HG03432 (cell line): ENCODE measurements at regions not wholly inside any gene's neighbourhood (a gene's known extent, or its start where the extent isn't known, plus 50 kb on each side); places are given as distances from the start of the nearest gene placed in this dataset.
"Not testable (repeated sequence)": the region's sequence is repeated elsewhere in the genome, so short reads cannot be mapped to it uniquely, and the experiment has no call there.

ENCODE experiments used
- ATAC-seq: cut with Tn5 transposase; IDR thresholded peaks from one replicate; pipeline ENCODE4 v1.9.1; 2021; ENCODE audit warnings: mild to moderate bottlenecking, moderate library complexity; ENCODE audit not compliant: unreplicated experiment

DNA sequence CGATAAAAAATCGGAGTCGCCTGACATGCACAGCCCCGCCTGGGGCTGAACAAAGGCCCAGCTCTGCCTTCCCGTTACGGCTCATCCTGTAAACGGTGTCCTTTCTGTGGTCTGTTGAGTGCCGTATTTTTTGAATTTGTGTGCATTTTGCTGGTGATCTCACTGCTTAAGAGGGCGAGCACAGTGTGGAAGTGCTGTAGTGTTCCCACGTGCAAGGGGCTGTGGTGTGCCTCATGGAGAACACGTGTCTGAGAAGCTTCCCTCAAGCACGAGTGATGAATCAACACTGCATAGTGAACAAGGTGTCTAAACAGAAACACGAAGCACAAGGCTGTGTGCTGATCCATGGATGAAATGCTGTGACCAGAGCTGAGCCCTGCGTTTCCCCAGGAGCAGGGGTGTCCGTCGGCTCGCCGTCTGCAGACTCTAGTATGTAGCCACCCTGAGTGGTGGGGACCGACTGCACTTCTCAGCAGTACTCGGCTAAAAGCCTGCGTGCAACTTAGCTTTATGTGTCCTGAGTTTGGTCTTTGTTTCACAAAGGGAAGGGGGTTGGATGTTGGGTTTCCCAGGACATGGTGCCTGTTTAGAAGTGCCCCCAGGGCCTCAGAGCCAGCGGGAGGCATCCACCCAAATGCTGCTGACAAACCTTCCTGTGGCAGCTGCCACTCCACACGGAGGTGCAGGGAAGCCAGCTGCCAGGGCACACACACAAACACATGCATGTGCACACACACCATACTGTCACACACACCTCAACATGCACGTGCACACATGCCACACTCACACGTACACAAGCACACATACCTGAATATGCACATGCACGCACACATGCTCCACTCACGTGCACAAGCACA is 77.2 kb upstream of the IRX4 start:
- ATAC-seq: no peak

DNA sequence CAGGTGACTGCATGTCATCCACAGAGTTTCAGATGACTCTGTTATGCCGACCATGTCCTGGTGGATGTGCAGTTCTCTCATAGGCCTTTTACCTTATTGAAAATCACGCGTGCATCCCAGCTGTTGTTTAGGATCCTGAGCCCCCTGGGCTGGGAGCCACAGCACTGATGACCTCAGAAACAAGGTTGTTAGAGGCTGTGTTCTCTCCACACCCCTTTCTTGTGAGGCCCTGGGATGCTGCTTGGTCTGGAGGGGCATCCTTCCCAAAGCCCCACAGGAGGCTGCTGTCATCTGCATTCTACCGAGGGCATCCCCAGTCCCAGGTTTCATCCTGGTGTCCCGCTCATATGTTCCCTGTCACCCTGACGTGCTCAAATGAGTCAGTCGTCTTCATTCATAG is 76.5 kb upstream of the IRX4 start:
- ATAC-seq: no peak

GRCh38 chr5:1958211-1959010 is 75.7 kb upstream of the IRX4 start:
- ATAC-seq: no peak

- no peak for ATAC-seq
These were observed 72.9 kb upstream of the IRX4 start for GRCh38 chr5:1955586-1955985.

- not testable (repeated sequence) for ATAC-seq
These were observed 71.0 kb upstream of the IRX4 start for GRCh38 chr5:1953710-1954109.

DNA sequence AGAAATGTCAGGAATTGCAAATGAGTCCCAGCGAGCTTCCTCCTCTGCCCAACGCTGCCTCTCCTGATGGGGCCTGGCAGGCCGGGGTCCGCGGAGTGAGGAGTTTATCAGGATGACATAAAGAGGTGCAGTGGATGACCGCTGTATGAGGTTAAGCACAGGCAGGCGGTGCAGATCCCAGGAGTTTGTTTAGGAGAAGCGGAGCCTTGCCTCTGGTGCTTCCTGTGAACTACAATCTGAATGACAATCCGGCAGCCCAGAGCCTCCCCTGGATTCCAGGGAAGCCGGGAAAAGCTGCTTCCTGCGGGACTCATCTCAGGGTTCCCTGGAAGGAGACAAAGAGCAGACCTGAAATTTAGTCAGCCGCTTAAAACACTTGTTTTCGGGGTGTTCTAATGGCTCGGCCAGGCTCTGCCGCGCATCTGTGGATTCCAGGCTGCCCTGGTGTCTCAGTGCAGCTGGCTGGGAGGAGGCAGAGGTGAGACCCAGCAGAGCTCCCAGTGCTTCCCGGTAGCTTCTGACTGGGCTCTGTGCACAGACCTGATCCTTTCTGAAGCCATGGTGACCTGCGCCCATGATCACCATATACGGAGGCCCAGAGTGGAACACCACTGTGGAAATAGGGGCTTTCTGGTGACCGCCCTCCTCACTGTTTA is 69.8 kb upstream of the IRX4 start:
- ATAC-seq: no peak

DNA sequence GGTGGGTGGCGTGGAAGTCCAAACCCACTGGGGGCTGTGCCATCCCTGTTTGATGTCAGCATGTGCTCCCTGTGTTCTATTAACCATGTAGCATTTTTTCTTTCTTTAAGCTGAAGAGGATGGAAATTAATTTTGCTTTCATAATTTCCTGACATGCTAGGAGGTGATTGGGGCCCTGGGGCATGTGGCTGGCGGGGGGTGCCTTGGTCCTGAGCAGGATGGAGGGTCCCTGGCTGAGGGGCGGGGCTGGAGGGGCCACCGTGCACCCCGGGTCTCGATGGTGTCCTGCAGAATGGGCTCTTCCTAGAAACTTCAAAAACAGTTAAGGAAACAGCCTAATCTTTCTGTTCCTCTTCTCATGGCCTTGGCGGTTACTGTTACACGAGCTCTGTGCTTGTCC is 69.3 kb upstream of the IRX4 start:
- no peak for ATAC-seq

- ATAC-seq: no peak
These were observed 68.6 kb upstream of the IRX4 start for GRCh38 chr5:1951165-1951816.

GRCh38 chr5:1950708-1951103 is 68.0 kb upstream of the IRX4 start:
- no peak for ATAC-seq

GRCh38 chr5:1950096-1950707 is 67.5 kb upstream of the IRX4 start:
- no peak for ATAC-seq

- no peak for ATAC-seq
These were observed 66.5 kb upstream of the IRX4 start for GRCh38 chr5:1949253-1949652.

- no peak for ATAC-seq
These were observed 66.0 kb upstream of the IRX4 start for GRCh38 chr5:1948663-1949191.

- ATAC-seq: no peak
These were observed 65.4 kb upstream of the IRX4 start for GRCh38 chr5:1948111-1948510.

GRCh38 chr5:1946776-1947175 is 64.1 kb upstream of the IRX4 start:
- ATAC-seq: no peak

- ATAC-seq: no peak
These were observed 63.5 kb upstream of the IRX4 start for GRCh38 chr5:1946122-1946677.

- no peak for ATAC-seq
These were observed 62.9 kb upstream of the IRX4 start for GRCh38 chr5:1945606-1946005.

GRCh38 chr5:1944408-1944807 is 61.7 kb upstream of the IRX4 start:
- ATAC-seq: no peak

GRCh38 chr5:1943481-1943880 is 60.8 kb upstream of the IRX4 start:
- no peak for ATAC-seq

DNA sequence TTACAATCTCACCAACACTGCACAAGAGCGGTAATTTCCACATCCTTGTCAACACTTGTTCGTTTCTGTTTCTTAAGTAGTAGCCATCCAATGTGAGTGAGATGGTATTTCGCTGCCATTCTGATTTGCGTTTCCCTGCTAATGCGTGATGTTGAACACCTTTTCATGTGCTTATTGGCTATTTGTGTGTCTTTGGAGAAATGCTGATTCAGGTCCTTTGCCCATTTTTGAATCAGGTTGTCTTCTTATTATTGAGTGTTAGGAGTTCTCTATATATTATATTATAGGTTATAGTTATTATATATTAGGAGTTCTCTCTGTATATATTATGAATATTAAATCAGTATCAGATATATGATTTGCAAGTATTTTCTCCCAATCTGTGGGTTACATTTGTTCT is 59.9 kb upstream of the IRX4 start:
- ATAC-seq: no peak

- no peak for ATAC-seq
These were observed 59.4 kb upstream of the IRX4 start for GRCh38 chr5:1942158-1942557.
